Karpas-422 (cell line): ENCODE measurements at regions not wholly inside any gene's neighbourhood (a gene's known extent, or its start where the extent isn't known, plus 50 kb on each side); places are given as distances from the start of the nearest gene placed in this dataset.

Experiments used
- DNase-seq: peaks from one replicate; pipeline ENCODE4 v3.0.0-alpha.2; 2015
- H2AFZ ChIP-seq: fragments of 200-600 bp; sonication (generic); 2 replicates; pipeline ENCODE4 v1.6.1; 2014; ENCODE audit warnings: antibody characterized with exemption, low read length, mixed read lengths
- H3K27ac ChIP-seq: fragments of 200-600 bp; sonication (generic); 2 replicates; pipeline ENCODE4 v1.5.1; 2014; ENCODE audit warnings: mild to moderate bottlenecking, low read length, moderate library complexity
- H3K27me3 ChIP-seq: fragments of 200-600 bp; sonication (generic); 2 replicates; pipeline ENCODE4 v1.6.1; 2014; ENCODE audit warnings: low read length, mixed read lengths
- H3K36me3 ChIP-seq: fragments of 200-600 bp; sonication (generic); 2 replicates; pipeline ENCODE4 v1.6.1; 2014; ENCODE audit warnings: low read length, mixed read lengths; ENCODE audit not compliant: insufficient read depth
- H3K4me1 ChIP-seq: fragments of 200-600 bp; sonication (generic); 2 replicates; pipeline ENCODE4 v1.6.1; 2014; ENCODE audit warnings: mild to moderate bottlenecking, low read length, mixed read lengths
- H3K4me2 ChIP-seq: fragments of 200-600 bp; sonication (generic); 2 replicates; pipeline ENCODE4 v1.6.1; 2014; ENCODE audit warnings: low read length, low read depth, mild to moderate bottlenecking; ENCODE audit not compliant: poor library complexity, severe bottlenecking
- H3K4me3 ChIP-seq: fragments of 200-600 bp; sonication (generic); 2 replicates; pipeline ENCODE4 v1.5.1; 2014; ENCODE audit warnings: mild to moderate bottlenecking, antibody characterized with exemption, low read length, mixed read lengths
- H3K79me2 ChIP-seq: fragments of 200-600 bp; sonication (generic); 2 replicates; pipeline ENCODE4 v1.6.1; 2014; ENCODE audit warnings: mild to moderate bottlenecking, low read length, mixed read lengths
- H3K9ac ChIP-seq: fragments of 200-600 bp; sonication (generic); 2 replicates; pipeline ENCODE4 v1.6.0; 2014; ENCODE audit warnings: low read length
- H3K9me2 ChIP-seq: fragments of 200-600 bp; sonication (generic), shearing (Covaris generic); replicated peaks from 2 replicates; pipeline ENCODE4 v1.6.0; 2014; ENCODE audit warnings: mild to moderate bottlenecking, low read length, moderate library complexity; ENCODE audit not compliant: insufficient read depth
- H3K9me3 ChIP-seq: fragments of 300-700, 200-600 bp; sonication (generic); 2 replicates; pipeline ENCODE4 v1.6.1; 2014; ENCODE audit warnings: low read length, mixed read lengths
- H4K20me1 ChIP-seq: fragments of 200-600 bp; sonication (generic); 2 replicates; pipeline ENCODE4 v1.6.1; 2014; ENCODE audit warnings: mild to moderate bottlenecking, antibody characterized with exemption, low read length, low read depth; ENCODE audit not compliant: insufficient read depth

DNA sequence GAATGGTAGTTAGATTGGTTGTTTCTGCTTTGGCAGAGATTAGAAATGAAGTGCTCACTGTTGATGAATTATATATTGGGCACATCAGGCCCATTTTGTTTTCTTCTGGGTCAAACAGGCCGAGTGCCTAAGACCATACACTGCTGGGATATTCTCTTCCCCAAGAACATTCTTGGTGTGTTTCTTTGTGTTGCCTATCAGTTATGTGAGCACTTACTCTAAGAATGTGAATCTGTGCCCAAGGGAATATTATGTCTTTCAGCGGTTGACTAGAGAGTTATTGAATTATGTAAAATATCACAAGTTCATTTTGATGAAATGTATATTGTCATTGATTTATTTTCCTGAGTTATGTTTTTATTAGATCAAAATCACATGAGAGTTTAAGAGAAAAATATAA lies 255.5 kb upstream of the SMIM30 start:
- Histone ChIP-seq H2AFZ (no peak overlapping the region), H3K9me3 (no peaks in the 10 kb centered on the region)

GRCh38 chr7:113371416-113372043 lies 253.2 kb upstream of the SMIM30 start:
- H4K20me1 ChIP-seq, result no peaks in the 10 kb centered on the region
- H3K9me3 ChIP-seq, result no peaks in the 10 kb centered on the region
- no peak overlapping the region for H3K9ac ChIP-seq
- no peak overlapping the region for H3K4me2 ChIP-seq
- H3K4me1 ChIP-seq, result no peaks in the 10 kb centered on the region
- H2AFZ ChIP-seq, result no peak overlapping the region
- H3K27me3 ChIP-seq, result no peaks in the 10 kb centered on the region
- DNase-seq, result no peak
- H3K36me3 ChIP-seq, result no peaks in the 10 kb centered on the region
- H3K27ac ChIP-seq, result no peak overlapping the region
- H3K79me2 ChIP-seq, result no peaks in the 10 kb centered on the region
- H3K9me2 ChIP-seq, result no peaks in the 10 kb centered on the region
- H3K4me3 ChIP-seq, result no peak overlapping the region

More for the DNA sequence above, 255.5 kb upstream of the SMIM30 start:
- no peaks in the 10 kb centered on the region for H3K4me1 ChIP-seq
- no peaks in the 10 kb centered on the region for H3K79me2 ChIP-seq
- H3K4me3 ChIP-seq, result no peak overlapping the region
- no peak overlapping the region for H3K4me2 ChIP-seq
- H3K9ac ChIP-seq, result no peak overlapping the region
- H3K9me2 ChIP-seq, result no peaks in the 10 kb centered on the region
- DNase-seq, result no peak
- H3K36me3 ChIP-seq, result no peaks in the 10 kb centered on the region
- no peaks in the 10 kb centered on the region for H4K20me1 ChIP-seq
- no peak overlapping the region for H3K27ac ChIP-seq
- H3K27me3 ChIP-seq, result no peaks in the 10 kb centered on the region

DNA sequence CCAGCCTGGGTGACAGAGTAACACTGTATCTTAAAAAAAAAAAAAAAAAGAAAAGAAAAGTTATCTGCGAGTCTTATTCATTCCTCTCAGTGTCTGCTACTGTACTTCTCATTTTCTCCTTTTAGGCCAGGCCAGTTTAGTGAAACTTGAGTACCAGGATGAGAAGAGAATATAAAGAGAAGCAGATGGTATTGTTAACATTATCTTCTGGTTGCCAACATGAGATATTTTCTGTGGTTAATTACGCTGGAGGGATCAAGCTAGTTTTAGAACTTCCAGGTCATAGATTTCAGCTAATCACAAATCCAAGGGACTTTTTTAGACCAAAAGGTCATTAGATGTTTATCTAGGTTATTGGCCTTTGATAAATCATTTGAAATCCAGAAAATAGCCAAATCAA lies 252.6 kb upstream of the SMIM30 start:
- Histone ChIP-seq H3K9me3 (no peaks in the 10 kb centered on the region), H3K4me1 (no peaks in the 10 kb centered on the region), H4K20me1 (no peaks in the 10 kb centered on the region), H3K27me3 (no peaks in the 10 kb centered on the region), H3K4me2 (no peak overlapping the region), H3K27ac (no peak overlapping the region), H2AFZ (no peak overlapping the region), H3K36me3 (no peaks in the 10 kb centered on the region), H3K4me3 (no peak overlapping the region), H3K9me2 (no peaks in the 10 kb centered on the region), H3K9ac (no peak overlapping the region), H3K79me2 (no peaks in the 10 kb centered on the region)
- DNase-seq, result no peak

DNA sequence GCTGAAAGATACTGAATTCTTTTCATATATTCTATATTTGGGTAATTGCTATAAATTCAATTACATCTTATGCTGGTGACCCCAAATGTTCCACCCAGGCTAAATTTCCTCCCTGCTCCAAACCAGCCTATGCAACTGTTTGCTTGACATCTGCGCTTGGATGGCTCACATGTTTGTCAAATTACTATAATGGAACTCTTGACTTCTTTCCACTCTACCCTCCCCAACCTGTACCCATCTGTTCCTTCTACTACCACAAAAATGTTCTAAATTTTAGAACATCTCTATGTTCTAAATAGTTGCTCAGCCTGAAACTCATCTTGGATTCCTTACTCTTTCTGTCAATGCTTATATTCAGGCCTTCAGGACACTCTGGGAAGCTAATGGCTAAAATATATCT lies 249.9 kb upstream of the SMIM30 start:
- Histone ChIP-seq H3K9me2 (no peaks in the 10 kb centered on the region), H2AFZ (no peak overlapping the region), H4K20me1 (no peaks in the 10 kb centered on the region), H3K9me3 (no peaks in the 10 kb centered on the region), H3K27me3 (no peaks in the 10 kb centered on the region), H3K27ac (no peak overlapping the region), H3K9ac (no peak overlapping the region), H3K79me2 (no peaks in the 10 kb centered on the region), H3K4me2 (no peak overlapping the region), H3K36me3 (no peaks in the 10 kb centered on the region), H3K4me1 (no peaks in the 10 kb centered on the region), H3K4me3 (no peak overlapping the region)
- no peak for DNase-seq

DNA sequence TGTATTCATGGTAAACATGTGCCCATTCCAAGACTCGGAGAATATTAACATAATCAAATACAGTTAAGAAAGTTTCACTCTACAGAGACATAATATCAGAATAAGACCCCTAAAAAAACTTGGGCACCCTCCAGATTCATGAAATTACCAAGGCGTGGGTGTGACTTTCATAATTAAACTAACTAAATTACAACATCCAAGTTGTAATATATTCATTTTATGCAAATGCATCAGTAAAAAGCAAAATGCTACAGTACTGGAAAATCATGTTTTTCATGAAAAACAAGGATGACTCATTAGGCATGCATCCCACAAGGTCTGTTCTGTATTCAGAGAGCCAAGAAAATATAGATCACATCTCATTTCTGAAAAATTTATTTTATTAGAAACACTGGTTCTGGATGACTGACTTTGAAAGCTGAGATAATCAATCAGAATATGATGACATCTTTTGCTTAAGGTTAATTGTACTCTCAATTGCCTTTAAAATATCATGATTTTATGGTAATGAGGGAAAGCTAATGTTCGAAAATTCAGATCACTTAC lies 248.8 kb upstream of the SMIM30 start:
- Histone ChIP-seq H3K27ac (no peak overlapping the region), H3K4me1 (no peaks in the 10 kb centered on the region)

DNA sequence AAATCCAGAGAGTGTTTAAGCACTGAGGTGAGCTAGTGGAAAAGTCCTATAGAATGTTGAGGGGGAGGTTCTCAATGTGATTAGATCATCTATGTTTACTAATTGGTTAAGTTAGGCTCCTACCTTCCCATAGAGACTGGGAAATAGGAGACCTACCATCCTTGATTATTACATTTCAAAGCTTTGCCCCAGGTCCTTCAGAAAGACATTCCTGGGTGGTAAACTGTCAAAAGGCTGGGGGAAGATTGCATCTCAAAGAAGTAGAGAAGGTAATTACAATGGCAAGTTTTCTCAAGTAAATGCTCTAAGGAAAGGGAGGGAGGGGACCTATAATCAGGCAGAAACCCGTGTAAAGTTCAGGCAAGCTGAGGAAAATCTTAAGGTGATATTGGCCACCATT lies 247.8 kb upstream of the SMIM30 start:
- H3K9me2 ChIP-seq, result no peaks in the 10 kb centered on the region
- H3K4me1 ChIP-seq, result no peaks in the 10 kb centered on the region
- H3K36me3 ChIP-seq, result no peaks in the 10 kb centered on the region

More for the DNA sequence above, 248.8 kb upstream of the SMIM30 start:
- Histone ChIP-seq H3K9me3 (no peaks in the 10 kb centered on the region), H3K79me2 (no peaks in the 10 kb centered on the region), H3K9ac (no peak overlapping the region), H3K4me3 (no peak overlapping the region), H4K20me1 (no peaks in the 10 kb centered on the region), H3K9me2 (no peaks in the 10 kb centered on the region), H3K27me3 (no peaks in the 10 kb centered on the region), H2AFZ (no peak overlapping the region), H3K4me2 (no peak overlapping the region), H3K36me3 (no peaks in the 10 kb centered on the region)
- DNase-seq, result no peak

GRCh38 chr7:113349339-113349738 lies 231.0 kb upstream of the SMIM30 start:
- no peak overlapping the region for H3K9ac ChIP-seq
- H3K27ac ChIP-seq, result no peak overlapping the region
- H2AFZ ChIP-seq, result no peak overlapping the region
- no peak overlapping the region for H3K4me3 ChIP-seq
- no peaks in the 10 kb centered on the region for H3K9me2 ChIP-seq
- no peaks in the 10 kb centered on the region for H3K79me2 ChIP-seq
- no peaks in the 10 kb centered on the region for H3K4me1 ChIP-seq
- H3K36me3 ChIP-seq, result no peaks in the 10 kb centered on the region
- H3K9me3 ChIP-seq, result no peaks in the 10 kb centered on the region
- H3K4me2 ChIP-seq, result no peak overlapping the region
- H3K27me3 ChIP-seq, result no peaks in the 10 kb centered on the region
- H4K20me1 ChIP-seq, result no peaks in the 10 kb centered on the region
- no peak for DNase-seq

More for the DNA sequence above, 247.8 kb upstream of the SMIM30 start:
- Histone ChIP-seq H3K27me3 (no peaks in the 10 kb centered on the region), H3K9ac (no peak overlapping the region), H3K9me3 (no peaks in the 10 kb centered on the region), H4K20me1 (no peaks in the 10 kb centered on the region), H3K79me2 (no peaks in the 10 kb centered on the region), H3K4me2 (no peak overlapping the region), H3K27ac (no peak overlapping the region), H3K4me3 (no peak overlapping the region), H2AFZ (no peak overlapping the region)
- no peak for DNase-seq

DNA sequence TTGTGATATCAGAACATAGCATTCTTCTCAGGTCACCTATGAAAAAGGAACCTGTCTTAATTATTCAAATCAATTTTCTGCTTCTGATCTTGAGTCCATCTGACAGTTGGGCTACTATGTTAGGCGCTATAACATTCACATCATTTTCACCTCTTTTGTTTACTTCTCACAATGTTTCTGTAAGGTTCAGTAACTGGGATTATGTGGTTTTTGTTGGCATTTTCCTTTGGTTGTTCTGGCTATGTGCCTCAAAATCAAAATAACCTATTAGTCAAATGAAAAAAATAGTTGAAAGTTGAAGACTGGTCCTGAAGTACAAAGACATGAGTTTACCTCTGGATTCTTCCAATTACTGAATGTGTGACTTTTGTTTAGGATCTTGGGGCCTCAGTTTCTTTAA lies 221.3 kb upstream of the SMIM30 start:
- H3K4me2 ChIP-seq, result no peak overlapping the region
- no peak overlapping the region for H2AFZ ChIP-seq
- no peaks in the 10 kb centered on the region for H4K20me1 ChIP-seq
- H3K27me3 ChIP-seq, result no peaks in the 10 kb centered on the region
- H3K9me2 ChIP-seq, result no peaks in the 10 kb centered on the region; the same call in 1 of the 2 replicates
- H3K9me3 ChIP-seq, result no peaks in the 10 kb centered on the region
- H3K27ac ChIP-seq, result no peak overlapping the region
- H3K36me3 ChIP-seq, result no peaks in the 10 kb centered on the region
- no peak for DNase-seq
- no peak overlapping the region for H3K4me3 ChIP-seq
- H3K4me1 ChIP-seq, result no peaks in the 10 kb centered on the region
- H3K79me2 ChIP-seq, result no peaks in the 10 kb centered on the region
- no peak overlapping the region for H3K9ac ChIP-seq
